ENCODE measurements at regions not wholly inside any gene's neighbourhood (a gene's known extent, or its start where the extent isn't known, plus 50 kb on each side); places are given as distances from the start of the nearest gene placed in this dataset.

DNA sequence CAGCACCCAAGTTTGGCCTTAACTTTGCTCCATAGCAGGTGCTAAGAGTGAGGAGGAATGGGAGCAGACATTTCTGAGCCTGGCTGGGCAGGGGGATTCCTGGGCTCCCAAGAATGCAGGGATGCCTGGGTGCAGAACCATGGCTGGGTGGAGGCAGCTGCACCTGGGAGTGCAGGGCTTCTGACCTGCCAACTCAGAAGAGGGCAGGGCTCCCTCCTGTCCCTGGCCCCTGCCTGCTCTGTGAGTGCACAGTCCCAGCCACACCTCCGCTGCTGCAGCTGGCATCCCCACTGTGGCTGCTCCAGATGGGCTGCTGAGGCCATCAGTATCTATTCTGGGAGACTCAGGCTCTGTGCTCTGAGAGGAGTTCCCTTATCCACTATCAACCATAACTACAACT lies 747.4 kb upstream of the VSTM2A start:
- CTCF ChIA-PET: no interaction called here

DNA sequence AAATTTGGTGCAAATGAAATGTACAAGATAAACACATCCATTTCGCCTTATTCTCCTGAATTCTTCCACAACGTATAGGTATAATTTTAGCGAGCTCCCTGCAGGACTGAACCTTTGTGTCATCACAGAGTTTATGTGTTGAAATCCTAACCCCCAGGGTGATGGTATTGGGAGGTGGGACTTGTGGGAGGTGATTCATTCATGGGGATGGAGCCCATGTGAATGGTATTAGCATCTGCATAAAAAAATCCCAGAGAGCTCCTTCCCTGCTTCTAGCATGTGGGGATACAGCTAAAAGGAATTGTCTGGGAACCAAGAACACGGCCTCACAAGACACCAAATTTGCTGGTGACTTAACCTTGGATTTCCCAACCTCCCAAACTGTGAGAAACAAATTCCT lies 741.4 kb upstream of the VSTM2A start:
- DNase-seq: peak; percentile 1

More for the DNA sequence above, 747.4 kb upstream of the VSTM2A start:
- ATAC-seq (no peak), DNase-seq (no peak)
- Histone ChIP-seq H3K4me2 (ENCODE audit: low read length) (no peak overlapping the region), H3K9me2 (replicated peaks; ENCODE audit: low read length) (no peaks in the 10 kb centered on the region), H4K20me1 (ENCODE audit: low read length) (no peaks in the 10 kb centered on the region), H2AFZ (ENCODE audit: low read length) (no peak overlapping the region), H3K4me3 (ENCODE audit: low read length) (no peak overlapping the region), H3K4me1 (ENCODE audit: insufficient read depth, low read length) (no peaks in the 10 kb centered on the region), H3K9me3 (ENCODE audit: low read length) (no peaks in the 10 kb centered on the region), H3K27me3 (ENCODE audit: low read length) (no peaks in the 10 kb centered on the region), H3K79me2 (ENCODE audit: low read length) (no peaks in the 10 kb centered on the region), H3F3A (ENCODE audit: low read length, unreplicated experiment) (no peaks in the 10 kb centered on the region), H3K27ac (ENCODE audit: low read length) (no peak overlapping the region), H3K9ac (ENCODE audit: low read length) (no peak overlapping the region), H3K36me3 (ENCODE audit: low read depth, low read length) (no peaks in the 10 kb centered on the region)
- BruUV-seq (replicated peaks): no TSS peak
- TF ChIP-seq, protein P1, sequence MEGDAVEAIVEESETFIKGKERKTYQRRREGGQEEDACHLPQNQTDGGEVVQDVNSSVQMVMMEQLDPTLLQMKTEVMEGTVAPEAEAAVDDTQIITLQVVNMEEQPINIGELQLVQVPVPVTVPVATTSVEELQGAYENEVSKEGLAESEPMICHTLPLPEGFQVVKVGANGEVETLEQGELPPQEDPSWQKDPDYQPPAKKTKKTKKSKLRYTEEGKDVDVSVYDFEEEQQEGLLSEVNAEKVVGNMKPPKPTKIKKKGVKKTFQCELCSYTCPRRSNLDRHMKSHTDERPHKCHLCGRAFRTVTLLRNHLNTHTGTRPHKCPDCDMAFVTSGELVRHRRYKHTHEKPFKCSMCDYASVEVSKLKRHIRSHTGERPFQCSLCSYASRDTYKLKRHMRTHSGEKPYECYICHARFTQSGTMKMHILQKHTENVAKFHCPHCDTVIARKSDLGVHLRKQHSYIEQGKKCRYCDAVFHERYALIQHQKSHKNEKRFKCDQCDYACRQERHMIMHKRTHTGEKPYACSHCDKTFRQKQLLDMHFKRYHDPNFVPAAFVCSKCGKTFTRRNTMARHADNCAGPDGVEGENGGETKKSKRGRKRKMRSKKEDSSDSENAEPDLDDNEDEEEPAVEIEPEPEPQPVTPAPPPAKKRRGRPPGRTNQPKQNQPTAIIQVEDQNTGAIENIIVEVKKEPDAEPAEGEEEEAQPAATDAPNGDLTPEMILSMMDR (conservative IDR thresholded peaks at IDR 0.05; ENCODE audit: low read depth, low read length): no peak
- TF ChIP-seq EZH2phosphoT487 (IDR thresholded peaks at IDR 0.05; ENCODE audit: borderline replicate concordance, low read length) (no peak), EZH2 (IDR thresholded peaks at IDR 0.05; ENCODE audit: low read length, unreplicated experiment) (no peak)
- POLR2A ChIA-PET (ENCODE audit: unreplicated experiment): no interaction called here
- intact Hi-C loops (cut with micrococcal nuclease): loop anchor here (10.0 kb wide), 1 partner anchor 60 kb away; no protein-coding TSS in a partner anchor

DNA sequence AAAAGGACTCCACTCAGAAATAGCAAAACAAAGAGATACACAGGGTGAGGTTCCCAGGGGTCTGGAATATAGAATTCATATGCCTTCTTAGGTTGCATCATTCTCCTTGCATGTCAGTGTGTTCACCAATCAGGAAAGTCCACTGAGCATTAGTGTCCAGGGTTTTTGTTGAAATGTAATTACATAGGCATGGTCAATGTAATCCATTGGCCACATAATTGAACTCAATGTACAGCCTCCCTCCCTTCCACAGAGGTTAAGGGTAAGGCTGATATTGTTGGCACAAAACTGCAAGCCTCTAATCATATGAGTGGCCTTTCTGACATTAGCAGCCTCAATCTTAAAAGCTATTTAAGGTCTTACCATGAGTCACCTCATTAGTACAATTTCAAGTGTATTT lies 736.1 kb upstream of the VSTM2A start:
- H3K9me3 ChIP-seq (ENCODE audit: low read length): no peaks in the 10 kb centered on the region
- H3K36me3 ChIP-seq (ENCODE audit: low read depth, low read length): no peaks in the 10 kb centered on the region
- no peaks in the 10 kb centered on the region for H4K20me1 ChIP-seq (ENCODE audit: low read length)
- no peak overlapping the region for H3K4me3 ChIP-seq (ENCODE audit: low read length)
- no peaks in the 10 kb centered on the region for H3K4me1 ChIP-seq (ENCODE audit: insufficient read depth, low read length)
- H2AFZ ChIP-seq (ENCODE audit: low read length): no peak overlapping the region
- H3K79me2 ChIP-seq (ENCODE audit: low read length): 0 out of 2 replicates have a peak, but pooled peaks cover 3% of the 10 kb centered on the region
- no peak overlapping the region for H3K27ac ChIP-seq (ENCODE audit: low read length)
- H3K4me2 ChIP-seq (ENCODE audit: low read length): no peak overlapping the region
- H3K9me2 ChIP-seq (replicated peaks; ENCODE audit: low read length): no peaks in the 10 kb centered on the region
- no peaks in the 10 kb centered on the region for H3K27me3 ChIP-seq (ENCODE audit: low read length)
- DNase-seq: no peak
- TF ChIP-seq EZH2 (IDR thresholded peaks at IDR 0.05; ENCODE audit: low read length, unreplicated experiment) (no peak), EZH2phosphoT487 (IDR thresholded peaks at IDR 0.05; ENCODE audit: borderline replicate concordance, low read length) (no peak)
- TF ChIP-seq, protein P1 (conservative IDR thresholded peaks at IDR 0.05; ENCODE audit: low read depth, low read length): no peak
- H3K9ac ChIP-seq (ENCODE audit: low read length): no peak overlapping the region
- intact Hi-C loops (cut with micrococcal nuclease): no loop called here
- no TSS peak for BruUV-seq (replicated peaks)
- CTCF ChIA-PET: no interaction called here
- POLR2A ChIA-PET (ENCODE audit: unreplicated experiment): no interaction called here
- H3F3A ChIP-seq (ENCODE audit: low read length, unreplicated experiment): no peaks in the 10 kb centered on the region
- no peak for ATAC-seq

More for the DNA sequence above, 741.4 kb upstream of the VSTM2A start:
- no peaks in the 10 kb centered on the region for H4K20me1 ChIP-seq (ENCODE audit: low read length)
- TF ChIP-seq EZH2 (IDR thresholded peaks at IDR 0.05; ENCODE audit: low read length, unreplicated experiment) (no peak), EZH2phosphoT487 (IDR thresholded peaks at IDR 0.05; ENCODE audit: borderline replicate concordance, low read length) (no peak)
- TF ChIP-seq, protein P1 (conservative IDR thresholded peaks at IDR 0.05; ENCODE audit: low read depth, low read length): no peak
- intact Hi-C loops (cut with micrococcal nuclease): no loop called here
- H3K9ac ChIP-seq (ENCODE audit: low read length): no peak overlapping the region
- no TSS peak for BruUV-seq (replicated peaks)
- no peak overlapping the region for H3K27ac ChIP-seq (ENCODE audit: low read length)
- H3K9me3 ChIP-seq (ENCODE audit: low read length): no peaks in the 10 kb centered on the region
- ATAC-seq: no peak
- H3K36me3 ChIP-seq (ENCODE audit: low read depth, low read length): no peaks in the 10 kb centered on the region
- H3K4me3 ChIP-seq (ENCODE audit: low read length): no peak overlapping the region
- H3K4me1 ChIP-seq (ENCODE audit: insufficient read depth, low read length): no peaks in the 10 kb centered on the region
- POLR2A ChIA-PET (ENCODE audit: unreplicated experiment): no interaction called here
- H3K27me3 ChIP-seq (ENCODE audit: low read length): no peaks in the 10 kb centered on the region
- no peak overlapping the region for H3K4me2 ChIP-seq (ENCODE audit: low read length)
- no peaks in the 10 kb centered on the region for H3K9me2 ChIP-seq (replicated peaks; ENCODE audit: low read length)
- H3F3A ChIP-seq (ENCODE audit: low read length, unreplicated experiment): no peaks in the 10 kb centered on the region
- no peak overlapping the region for H2AFZ ChIP-seq (ENCODE audit: low read length)
- H3K79me2 ChIP-seq (ENCODE audit: low read length): no peaks in the 10 kb centered on the region
- CTCF ChIA-PET: no interaction called here
